GM19240 (cell line): ENCODE measurements at regions not wholly inside any gene's neighbourhood (a gene's known extent, or its start where the extent isn't known, plus 50 kb on each side); places are given as distances from the start of the nearest gene placed in this dataset.

Experiments
- DNase-seq: peaks from one replicate; pipeline ENCODE4 v3.0.0; 2011; ENCODE audit warnings: low spot score; ENCODE audit not compliant: insufficient read length

DNA sequence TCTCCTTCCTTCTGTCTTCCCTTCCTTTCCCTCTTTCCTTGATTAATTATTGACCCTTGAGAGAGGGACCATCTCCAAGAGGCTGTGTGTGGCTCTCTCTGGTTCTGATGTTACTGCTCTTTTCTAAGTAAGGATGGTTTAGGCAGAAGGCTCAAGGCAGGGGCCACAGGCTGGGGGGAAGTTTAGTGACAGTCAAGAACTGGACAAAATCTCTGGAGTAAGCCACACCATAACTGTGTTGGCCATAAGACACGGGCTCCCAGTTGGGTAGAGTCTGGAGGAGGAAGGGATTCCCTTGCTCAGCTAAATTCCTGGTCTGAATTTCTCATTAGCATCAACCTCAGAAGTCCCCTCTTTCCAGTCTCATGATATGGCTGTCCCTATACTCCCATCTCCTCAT lies 74.7 kb downstream of the BUD13 start:
- DNase-seq: no peak

DNA sequence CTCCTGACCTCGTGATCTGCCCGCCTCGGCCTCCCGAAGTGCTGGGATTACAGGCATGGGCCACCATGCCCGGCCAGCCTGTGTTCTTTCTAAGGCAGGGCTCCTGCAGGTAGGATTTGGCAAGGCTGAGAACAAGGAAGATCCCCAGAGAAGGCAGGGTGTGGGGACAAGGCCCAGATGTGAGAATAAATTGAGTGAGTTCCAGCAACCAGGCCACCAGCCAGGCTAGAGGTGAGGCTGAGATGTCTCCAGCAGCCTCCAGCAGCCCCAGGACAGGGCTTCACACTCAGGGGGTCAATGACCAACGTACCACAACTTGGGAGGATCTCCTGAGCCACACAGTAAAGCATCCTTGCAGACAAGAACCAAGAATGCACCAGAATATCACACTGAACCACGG lies 75.1 kb downstream of the BUD13 start:
- DNase-seq: no peak

DNA sequence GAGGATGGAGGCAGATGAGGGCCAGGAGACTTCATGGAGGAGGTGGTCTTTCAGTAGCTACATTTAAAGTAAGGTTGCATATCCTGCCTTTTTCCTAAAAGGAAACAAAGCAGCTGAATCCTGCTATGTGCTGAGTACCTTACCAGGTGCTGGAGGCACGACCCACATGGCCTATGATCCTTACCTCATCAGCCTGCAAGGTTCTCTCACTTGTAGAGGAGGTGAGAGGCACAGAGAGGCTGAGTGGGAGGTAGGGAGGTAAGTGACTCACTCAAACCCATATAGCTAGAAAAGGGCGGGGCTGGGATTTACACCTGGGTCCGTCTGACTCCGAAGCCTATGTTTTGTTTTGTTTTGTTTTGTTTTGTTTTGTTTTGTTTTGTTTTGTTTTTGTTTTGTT lies 75.8 kb downstream of the BUD13 start:
- no peak for DNase-seq

DNA sequence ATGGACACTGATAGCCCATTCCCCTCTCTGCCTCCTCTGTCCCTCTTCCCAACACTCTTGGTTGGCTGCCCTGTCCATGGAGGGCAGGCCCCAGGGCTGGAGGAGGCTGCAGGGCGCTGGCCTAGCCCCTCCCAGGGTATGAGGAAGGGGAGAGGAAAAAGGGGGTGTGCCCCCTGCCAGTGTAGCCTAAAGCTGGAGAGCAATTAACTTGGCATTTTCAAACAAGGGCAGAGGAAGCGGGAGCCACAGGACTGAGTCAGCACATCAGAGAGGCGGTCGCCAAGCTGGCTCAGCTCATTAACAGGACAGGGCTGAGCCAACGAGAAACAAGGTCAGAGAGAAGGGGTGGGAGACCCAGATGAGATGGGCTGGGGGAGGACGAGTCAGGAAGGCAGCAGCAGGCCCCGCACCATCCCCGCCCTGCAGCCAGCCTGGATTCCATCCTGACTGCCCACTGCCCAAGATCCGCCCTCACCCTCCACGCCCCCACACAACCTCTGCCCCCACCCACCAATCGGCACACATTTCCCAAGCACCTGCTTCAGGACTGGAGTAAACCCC lies 76.3 kb downstream of the BUD13 start:
- DNase-seq: no peak

DNA sequence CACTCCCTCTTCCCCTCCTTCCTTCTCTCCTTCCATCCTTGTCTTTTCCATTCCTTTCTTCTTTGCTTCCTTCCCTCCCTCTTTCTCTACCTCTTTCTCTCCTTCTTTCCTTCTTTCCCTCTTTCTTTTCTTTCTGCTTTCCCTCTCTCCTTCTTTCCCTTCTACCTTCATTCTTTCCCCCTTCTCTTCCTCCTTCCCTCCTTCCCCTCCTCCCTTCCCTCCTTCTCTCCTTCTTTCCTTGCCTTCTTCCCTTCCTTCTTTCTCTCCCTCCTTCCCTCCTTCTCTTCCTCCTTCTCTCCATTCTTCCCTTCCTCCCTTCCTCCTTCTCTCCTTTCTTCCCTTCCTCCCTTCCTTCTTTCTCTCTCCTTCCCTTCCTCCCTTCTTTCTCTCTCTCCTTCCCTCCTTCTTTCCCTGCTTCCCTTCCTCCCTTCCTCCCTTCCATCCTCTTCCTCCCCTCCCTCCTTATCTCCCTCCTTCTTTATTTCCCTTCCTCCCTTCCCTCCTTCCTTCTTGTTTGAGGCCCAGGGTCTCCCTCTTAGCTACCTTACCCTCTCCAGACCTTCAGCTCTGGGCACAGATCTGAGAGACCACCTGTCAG lies 77.0 kb downstream of the BUD13 start:
- no peak for DNase-seq

DNA sequence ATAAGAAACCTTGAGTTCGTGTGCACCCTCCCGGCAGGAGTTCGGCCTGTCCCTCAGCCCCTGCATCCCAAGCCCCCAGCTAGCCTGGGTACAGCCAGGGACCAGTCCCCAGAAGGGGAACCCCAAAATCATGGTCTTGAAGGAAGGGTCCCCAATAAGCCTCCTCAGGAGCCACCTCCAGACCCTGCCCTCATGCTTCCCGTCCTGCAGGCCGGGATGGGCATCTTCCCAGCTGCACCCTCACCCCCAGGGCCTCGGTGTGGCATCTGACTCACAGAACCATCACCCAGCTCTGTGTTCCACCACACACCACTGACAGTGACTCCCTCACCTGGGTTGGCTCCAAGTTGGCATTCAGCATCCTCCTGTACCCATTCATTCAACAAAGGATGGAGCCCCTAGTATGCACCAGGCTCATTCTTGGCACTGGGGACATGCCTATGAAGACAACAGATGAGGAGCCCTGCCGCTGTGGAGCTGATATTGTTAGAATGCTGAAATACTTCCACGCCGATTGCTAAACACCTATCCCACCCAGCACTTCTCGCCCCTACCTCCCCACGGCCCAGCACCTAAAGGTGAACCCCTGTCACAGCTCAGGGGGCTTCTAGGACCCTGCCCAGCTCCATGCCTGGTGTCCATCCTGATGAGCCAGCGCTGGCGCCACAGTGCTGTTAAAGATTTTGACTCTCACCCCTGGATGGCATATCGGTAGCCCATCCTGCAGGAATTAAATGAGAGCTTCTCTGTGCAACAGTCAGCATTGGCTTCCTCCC lies 77.8 kb downstream of the BUD13 start:
- no peak for DNase-seq

DNA sequence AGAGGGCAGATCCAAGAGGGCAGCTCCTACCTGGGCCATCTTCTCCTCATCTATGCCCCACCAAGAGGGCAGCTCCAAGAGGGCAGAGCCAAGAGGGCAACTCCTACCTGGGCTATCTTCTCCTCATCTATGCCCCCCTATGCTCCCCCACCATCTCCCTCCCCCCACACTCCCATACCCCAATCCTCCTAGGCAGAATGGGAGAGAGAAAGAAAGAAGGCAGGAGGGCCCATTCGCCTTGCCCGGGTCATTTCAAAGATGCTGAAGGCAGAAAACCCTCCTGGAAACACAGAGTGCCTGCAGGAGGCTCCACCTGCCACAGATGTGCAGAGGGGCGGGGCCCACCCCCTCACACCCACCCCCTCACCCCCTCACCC lies 78.5 kb downstream of the BUD13 start:
- DNase-seq: no peak

DNA sequence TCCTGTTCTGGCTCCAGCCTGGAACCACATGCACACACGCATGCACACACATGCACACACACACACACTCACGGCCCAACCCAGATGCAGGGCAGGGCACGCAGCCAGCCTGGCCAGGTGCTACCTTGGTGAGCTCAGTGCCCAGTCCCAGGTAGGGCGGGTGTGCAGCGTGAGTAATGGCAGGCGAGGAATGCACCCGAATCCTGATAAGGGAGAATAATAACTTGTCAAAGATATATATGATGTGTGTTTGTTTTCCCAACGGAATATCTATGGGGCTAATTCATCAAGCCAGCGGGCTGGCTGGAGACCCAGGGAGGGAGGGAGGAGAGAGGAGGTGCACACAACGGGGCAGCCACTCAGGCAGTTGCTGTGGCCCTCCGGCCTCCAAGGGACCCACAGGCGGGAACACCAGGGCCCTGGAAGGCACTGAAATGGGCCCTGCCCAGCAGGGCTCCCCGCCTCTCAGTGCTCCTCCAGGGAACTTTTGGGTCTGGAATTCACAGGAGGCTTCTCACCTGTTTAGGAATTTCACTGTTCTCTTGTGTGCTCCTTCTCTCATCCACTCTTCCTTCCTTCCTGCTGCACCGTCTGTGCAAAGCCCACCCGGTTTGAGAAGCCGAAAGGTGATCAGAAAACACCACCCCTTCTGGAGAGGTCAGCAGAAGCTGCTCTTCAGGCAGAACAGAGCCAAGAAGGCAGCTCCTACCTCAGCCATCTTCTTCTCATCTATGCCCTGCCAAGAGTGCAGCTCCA lies 79.0 kb downstream of the BUD13 start:
- no peak for DNase-seq

DNA sequence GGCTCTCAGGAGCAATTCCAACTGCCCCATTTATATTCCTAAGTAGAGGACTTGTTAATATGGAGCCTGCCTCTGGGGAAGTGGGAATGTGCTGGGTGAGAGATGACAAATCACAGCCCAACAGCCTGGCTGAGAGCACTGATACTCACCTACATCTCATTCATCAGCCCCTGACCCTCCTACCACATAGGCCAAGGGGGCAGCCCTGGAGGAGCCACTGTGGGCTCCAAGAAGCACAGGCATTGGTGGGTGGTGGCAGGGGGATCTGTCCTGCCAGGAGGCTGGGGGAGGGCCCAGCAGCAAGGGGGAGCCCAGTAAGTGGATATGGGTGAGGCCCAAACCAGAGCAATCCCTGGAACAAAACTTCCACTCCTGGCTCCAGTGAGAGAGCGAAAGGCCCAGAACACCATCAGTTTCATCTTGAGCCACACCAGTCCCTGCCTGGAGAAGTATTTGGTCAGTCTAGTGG lies 79.7 kb downstream of the BUD13 start:
- DNase-seq: no peak

DNA sequence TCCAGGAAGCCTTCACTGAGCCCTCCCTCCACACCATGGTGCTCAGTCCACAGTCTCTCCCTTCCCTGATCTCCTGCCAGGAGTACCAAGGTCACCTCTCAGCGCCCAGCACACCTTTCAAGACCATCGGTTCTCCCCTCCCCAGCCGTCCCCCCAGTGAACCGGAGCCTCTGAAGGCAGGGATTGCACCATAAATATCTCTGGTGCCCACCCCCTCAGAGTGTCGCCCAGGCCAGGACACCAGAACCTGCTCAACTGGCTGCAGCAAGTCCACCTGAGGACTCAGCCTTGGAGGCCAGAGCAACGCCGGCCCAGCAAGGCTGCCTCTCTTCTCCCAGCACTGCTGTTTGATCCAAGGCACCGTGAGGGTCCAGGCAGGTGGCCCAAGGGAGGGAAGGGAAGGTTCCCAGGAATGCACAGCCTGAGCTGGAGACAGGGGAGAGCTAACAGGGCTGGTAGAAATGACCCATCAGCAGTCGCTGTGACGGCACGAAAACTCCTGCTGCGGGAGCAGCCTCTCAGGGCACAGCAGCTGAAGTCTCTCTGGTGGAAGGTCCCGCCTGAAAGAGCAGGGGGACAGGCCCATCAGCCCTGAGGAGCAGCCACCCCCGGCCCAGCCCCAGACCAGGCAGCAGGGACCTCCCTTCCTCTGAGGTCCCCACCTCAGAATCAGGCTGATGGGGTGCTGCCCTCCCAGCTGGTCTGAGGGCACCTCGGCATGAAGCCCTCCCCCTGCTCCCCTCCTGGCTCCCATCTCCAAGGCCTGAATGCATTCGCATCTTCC lies 80.3 kb downstream of the BUD13 start:
- DNase-seq: no peak

DNA sequence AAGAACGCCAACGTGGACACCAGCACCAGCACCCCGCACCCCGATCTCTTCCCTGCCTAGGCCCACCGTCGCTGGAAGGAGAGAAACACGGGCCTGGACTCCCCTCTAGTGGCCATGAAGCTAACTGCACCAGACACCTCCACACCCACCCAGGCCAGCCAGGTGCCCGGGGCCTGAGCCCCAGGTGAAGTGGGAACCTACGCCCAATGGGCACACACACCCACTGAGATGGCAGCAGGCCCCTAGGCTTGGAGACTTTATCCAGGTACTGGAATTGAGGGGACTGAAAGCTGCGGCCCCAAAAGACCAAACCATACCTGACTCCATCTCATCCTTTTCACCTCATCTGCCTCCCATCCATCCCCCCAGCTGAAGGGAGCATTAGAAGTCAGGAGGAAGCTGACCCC lies 81.0 kb downstream of the BUD13 start:
- peak; percentile 77 for DNase-seq

DNA sequence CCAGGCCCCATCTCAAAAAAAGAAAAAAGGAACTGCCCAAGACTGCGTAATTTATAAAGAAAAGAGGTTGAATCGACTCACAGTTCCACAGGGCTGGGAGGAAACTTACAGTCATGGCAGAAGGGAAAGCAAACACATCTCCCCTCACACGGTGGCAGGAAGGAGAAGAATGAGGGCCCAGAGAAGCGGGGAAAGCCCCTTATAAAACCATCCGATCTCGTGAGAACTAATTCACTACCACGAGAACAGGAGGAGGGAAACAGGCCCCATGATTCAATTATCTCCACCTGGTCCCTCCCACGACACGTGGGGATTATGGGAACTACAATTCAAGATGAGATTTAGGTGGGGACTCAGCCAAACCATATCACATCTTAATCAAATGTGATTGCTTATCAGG lies 82.2 kb downstream of the BUD13 start:
- no peak for DNase-seq

DNA sequence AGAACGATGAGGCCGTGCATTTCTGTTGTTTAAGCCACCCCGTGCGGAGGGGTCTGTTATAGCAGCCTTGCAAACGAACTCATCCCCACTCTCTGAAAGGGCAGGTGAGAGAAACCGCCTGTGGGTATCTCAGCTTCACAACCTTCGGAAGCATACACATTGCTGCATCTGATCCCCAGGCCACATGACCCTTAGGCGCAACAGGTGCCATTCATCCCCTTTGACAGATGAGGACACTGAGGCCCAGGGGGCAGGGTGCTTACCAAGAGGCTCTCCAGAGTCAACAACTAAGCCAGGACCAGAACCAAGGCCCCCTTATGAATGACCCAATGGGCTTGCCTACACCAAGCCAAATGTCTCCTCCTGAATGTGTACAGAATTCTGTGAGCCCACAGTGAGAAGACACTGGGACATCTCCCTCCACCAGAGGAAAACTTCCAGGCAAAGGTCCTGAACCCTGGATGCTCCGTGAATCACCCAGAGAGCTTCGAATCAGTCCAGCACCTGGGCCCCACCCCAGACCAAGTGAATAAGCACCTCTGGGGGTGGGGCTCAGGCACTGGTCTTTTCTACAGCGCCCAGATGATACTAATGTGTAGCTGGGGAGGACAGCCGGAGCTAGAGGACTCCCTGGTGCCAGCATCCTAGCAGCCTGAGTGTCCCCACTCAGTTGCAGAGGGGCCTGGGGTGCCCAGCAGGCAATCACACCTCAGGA lies 83.2 kb downstream of the BUD13 start:
- no peak for DNase-seq

DNA sequence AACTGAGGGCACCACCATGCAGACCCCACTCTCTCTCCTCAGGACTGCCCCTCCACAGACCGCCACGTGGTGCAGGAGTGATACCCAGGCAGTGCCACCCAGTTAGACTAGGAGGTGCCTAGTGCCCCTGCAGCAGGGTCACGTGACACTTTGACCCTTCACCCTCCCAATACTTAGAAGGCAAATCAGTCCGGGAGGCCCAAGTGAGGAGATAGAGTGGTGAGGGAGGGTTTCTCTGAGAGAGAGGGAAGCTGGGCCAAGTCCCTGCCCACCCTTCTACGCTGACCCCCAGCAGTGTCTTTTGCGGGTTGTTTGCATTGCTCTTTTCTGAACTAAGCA lies 84.6 kb downstream of the BUD13 start:
- no peak for DNase-seq

DNA sequence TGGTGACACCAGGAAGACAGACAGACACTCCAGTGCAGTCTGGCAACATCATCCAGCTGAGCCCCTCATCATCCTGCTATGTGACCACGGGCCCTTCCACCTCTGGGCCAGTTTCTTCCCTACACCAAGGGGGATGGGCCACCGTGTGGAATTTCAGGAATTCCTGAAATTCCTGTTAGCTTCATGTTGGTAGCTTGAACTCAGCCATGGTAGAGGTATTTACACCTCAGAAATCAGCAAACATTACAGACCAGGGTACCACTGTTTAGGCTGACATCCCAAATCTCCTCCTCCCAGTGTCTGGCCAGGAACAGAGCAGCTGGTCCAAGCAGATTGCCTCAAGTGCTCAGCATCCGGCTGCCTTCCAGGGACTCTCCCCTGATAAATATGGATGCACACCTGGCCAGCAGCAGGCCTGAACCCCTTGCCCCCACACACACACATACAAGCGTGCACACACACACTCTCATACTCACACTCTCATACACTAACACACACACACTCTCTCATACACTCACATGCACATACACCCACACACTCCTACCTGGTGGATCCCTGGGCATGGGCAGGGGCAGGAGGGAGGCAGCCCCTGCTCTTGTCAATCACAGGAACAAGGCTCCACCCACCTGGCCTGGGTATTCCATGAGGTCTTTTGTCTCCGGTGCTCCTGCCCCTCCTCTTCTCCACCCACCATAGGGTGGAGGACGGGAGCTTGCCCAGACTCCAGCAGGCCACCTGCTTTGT lies 85.2 kb downstream of the BUD13 start:
- no peak for DNase-seq

DNA sequence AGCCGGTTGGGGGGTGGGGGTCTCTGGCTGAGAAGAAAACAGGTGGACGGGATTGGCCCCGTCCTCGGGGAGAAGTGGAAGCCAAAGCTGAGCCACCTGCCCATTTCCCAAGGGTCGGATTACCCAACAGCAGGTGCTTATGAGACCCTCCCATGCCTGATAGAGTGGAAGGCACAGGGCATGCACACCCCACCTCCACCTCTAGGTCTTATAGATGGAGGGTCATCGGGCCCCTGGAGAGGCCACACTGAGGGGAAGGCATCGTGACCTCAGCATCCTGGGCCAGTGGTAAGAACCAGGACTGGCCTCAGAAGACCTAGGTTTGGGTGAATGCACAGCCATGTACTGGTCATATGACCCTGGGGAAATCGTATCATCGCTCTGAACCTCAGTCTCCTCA lies 85.9 kb downstream of the BUD13 start:
- no peak for DNase-seq

DNA sequence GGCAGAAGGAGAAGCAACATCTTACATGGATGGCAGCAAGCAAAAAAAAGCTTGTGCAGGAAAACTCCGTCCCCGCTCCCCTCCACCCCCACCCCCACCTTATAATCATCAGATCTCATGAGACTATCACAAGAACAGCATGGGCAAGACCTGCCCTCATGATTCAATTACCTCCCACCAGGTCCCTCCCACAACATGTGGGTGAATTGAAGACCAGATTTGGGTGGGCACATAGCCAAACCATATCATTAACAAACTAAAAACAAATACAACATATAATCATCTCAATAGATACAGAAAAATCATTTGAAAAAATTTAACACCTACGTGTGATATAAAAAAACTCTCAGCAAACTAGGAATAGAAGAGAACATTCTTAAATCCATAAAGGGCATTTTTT lies 88.8 kb downstream of the BUD13 start:
- DNase-seq: no peak

DNA sequence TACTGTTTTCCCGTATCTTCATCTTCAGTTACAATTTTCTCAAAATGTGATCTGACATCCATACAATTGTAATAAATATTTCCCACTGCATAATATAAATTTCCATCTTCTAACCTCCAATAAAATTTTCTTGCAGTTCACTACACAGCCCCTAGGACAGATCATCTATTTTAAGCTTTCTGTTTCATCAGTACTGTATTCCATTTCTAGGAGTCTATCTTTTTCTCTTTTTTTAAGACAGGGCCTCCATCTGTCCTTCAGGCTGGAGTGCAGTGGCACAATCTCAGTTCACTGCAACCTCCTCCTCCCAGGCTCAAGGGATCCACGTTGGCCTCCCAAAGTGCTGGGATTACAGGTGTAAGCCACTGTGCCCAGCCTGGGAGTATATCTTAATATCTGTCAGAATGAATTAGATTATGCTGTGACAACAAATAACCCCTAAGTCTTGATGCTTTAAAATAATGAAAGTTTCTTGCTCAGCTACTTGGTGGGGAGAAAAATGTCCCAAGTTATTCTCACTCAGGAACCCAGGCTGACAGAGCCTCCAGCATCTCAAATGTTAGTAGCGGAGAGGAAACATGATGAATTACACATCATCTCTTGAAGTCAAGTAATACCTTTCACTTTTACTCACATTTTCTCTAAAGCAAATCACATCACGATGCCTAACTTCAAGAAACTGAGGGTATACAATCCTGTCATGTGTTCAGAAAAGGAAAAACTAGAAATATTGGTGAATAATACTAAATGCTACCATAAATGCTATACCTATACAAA lies 92.2 kb downstream of the BUD13 start:
- no peak for DNase-seq

DNA sequence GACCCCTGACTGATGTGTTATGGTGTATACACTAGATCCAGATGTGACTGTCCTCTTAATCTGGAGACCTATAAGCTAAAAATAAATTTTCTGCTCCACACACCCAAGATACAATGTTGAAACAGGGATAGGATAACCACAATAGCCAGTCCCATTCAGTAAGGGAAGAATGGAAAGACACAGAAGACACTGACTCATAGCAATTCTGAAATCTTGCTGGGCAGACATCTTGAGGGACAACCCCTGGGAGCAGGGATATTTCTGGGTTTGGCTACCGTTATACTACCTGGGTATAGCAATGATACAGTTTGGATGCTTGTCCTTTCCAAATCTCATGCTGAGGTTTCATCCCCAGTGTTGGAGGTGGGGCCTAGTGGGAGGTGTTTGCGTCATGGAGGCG lies 93.9 kb downstream of the BUD13 start:
- DNase-seq: no peak
